ENCODE measurements at regions not wholly inside any gene's neighbourhood (a gene's known extent, or its start where the extent isn't known, plus 50 kb on each side); places are given as distances from the start of the nearest gene placed in this dataset.
"Not testable (repeated sequence)": the region's sequence is repeated elsewhere in the genome, so short reads cannot be mapped to it uniquely, and the experiment has no call there.

DNA sequence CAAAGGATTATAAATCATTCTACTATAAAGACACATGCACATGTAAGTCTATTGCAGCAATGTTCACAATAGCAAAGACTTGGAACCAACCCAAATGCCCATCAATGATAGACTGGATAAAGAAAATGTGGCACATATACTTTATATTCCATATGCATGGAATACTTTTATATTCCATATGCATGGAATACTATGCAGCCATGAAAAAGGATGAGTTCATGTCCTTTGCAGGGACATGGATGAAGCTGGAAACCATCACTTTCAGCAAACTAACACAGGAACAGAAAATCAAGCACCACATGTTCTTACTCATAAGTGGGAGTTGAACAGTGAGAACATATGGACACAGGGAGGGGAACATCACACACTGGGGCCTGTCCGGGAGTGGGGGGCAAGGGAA, 130.3 kb upstream of the RSPO3 start:
- not testable (repeated sequence) for H3K27me3 ChIP-seq (ENCODE audit: control insufficient read depth, insufficient read depth, low read length); H3K9me3 ChIP-seq (ENCODE audit: control insufficient read depth, low read depth, low read length); H3K4me1 ChIP-seq (ENCODE audit: control insufficient read depth, insufficient read depth, low read length); DNase-seq; H3K27ac ChIP-seq (ENCODE audit: low read length); H3K36me3 ChIP-seq (ENCODE audit: control insufficient read depth, insufficient read depth, low read length); H3K4me3 ChIP-seq (ENCODE audit: low read length)
- no CpG with 5 or more reads among the region's 1 CpG for WGBS (ENCODE audit: insufficient coverage, low lambda C conversion rate)

DNA sequence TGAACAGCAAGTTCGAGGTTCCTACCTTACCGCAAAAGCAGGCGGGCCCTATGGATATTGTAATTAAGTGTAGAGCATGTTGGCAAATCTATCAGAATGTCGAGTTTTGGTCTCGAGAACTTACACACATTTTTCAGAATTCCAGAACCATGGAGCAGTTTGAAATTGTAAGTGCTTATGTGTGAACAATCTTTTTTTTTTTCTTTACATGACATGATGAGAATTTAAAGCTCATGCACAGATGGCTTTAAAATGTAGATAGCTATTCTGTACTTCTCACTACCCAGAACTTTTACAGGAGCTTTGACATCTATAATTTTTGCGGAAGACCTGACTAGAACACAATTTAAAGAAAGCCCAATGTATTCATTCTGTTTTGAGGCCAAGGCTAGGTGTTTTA, 117.8 kb upstream of the RSPO3 start:
- Histone ChIP-seq H3K27me3 (ENCODE audit: control insufficient read depth, insufficient read depth, low read length) (no peaks in the 10 kb centered on the region), H3K36me3 (ENCODE audit: control insufficient read depth, insufficient read depth, low read length) (no peaks in the 10 kb centered on the region), H3K27ac (ENCODE audit: low read length) (no peak overlapping the region), H3K4me1 (ENCODE audit: control insufficient read depth, insufficient read depth, low read length) (no peaks in the 10 kb centered on the region), H3K9me3 (ENCODE audit: control insufficient read depth, low read depth, low read length) (no peaks in the 10 kb centered on the region), H3K4me3 (ENCODE audit: low read length) (no peak overlapping the region)
- 90% methylated on average over 2 of the region's 6 CpGs for WGBS (ENCODE audit: insufficient coverage, low lambda C conversion rate)
- DNase-seq: no peak

DNA sequence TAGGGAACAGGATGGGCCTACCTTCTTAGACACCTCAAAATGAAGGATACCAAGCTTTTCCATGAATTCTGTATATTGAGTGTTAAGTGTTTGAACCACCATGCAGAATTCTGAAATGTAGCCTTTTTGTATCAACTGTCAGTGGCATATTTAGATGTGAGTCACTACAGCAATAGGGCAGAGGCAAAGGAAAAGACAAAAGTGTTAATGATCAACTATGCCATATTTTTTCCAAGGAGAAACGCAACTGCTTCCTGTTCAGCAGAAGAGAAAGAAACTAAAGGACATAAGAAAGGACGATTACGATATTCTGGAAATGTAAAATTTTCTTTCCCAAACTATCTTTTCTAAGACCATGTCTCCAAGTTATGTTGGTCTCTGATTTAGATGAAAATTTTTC, 104.6 kb upstream of the RSPO3 start:
- no peaks in the 10 kb centered on the region for H3K27me3 ChIP-seq (ENCODE audit: control insufficient read depth, insufficient read depth, low read length)
- no peak overlapping the region for H3K4me3 ChIP-seq (ENCODE audit: low read length)
- 42% methylated on average over 3 of the region's 3 CpGs for WGBS (ENCODE audit: insufficient coverage, low lambda C conversion rate)
- no peaks in the 10 kb centered on the region for H3K36me3 ChIP-seq (ENCODE audit: control insufficient read depth, insufficient read depth, low read length)
- no peak for DNase-seq
- H3K27ac ChIP-seq (ENCODE audit: low read length): no peak overlapping the region
- no peaks in the 10 kb centered on the region for H3K4me1 ChIP-seq (ENCODE audit: control insufficient read depth, insufficient read depth, low read length)
- no peaks in the 10 kb centered on the region for H3K9me3 ChIP-seq (ENCODE audit: control insufficient read depth, low read depth, low read length)

DNA sequence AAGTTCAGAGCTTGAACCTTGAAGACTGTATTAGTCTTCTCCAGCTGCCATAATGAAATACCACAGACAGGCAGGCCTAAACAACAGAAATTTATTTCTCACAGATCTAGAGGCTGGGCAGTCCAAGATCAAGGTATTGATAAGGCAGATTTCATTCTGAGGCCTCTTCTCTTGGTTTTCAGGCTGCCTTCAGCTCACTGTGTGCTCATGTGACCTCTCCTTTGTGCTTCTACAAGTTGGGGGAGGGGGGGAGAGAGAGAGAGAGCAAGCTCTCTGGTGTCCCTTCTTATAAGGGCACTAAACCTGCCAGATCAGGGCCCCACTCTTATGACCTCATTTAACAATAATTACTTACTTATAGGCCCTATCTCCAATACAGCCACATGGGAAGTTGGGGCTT, 102.6 kb upstream of the RSPO3 start:
- DNase-seq: no peak
- Histone ChIP-seq H3K27ac (ENCODE audit: low read length) (no peak overlapping the region), H3K4me3 (ENCODE audit: low read length) (no peak overlapping the region), H3K9me3 (ENCODE audit: control insufficient read depth, low read depth, low read length) (no peaks in the 10 kb centered on the region), H3K27me3 (ENCODE audit: control insufficient read depth, insufficient read depth, low read length) (no peaks in the 10 kb centered on the region), H3K36me3 (ENCODE audit: control insufficient read depth, insufficient read depth, low read length) (no peaks in the 10 kb centered on the region), H3K4me1 (ENCODE audit: control insufficient read depth, insufficient read depth, low read length) (no peaks in the 10 kb centered on the region)

DNA sequence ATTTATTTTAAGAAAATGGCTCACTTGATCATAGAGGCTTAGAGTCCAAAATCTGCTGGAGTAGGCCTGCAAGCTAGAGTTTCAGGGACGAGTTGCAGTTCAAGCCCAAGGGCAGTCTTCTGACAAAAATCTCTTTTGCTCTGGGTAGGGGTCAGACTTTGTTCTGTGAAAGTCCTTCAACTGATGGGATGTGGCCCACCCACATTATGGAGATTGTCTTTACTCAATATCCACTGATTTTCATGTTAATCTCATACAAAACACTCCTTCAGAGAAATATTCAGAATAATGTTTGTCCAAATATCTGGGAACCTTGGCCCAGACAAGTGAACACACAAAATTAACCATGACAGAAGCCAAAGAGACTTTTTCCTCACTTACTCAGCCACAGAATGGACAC, 98.6 kb upstream of the RSPO3 start:
- WGBS (ENCODE audit: insufficient coverage, low lambda C conversion rate): 100% methylated on average over 1 of the region's 1 CpG
- Histone ChIP-seq H3K4me3 (ENCODE audit: low read length) (no peak overlapping the region), H3K9me3 (ENCODE audit: control insufficient read depth, low read depth, low read length) (no peaks in the 10 kb centered on the region), H3K27ac (ENCODE audit: low read length) (no peak overlapping the region), H3K4me1 (ENCODE audit: control insufficient read depth, insufficient read depth, low read length) (peaks cover 2% of the 10 kb centered on the region), H3K36me3 (ENCODE audit: control insufficient read depth, insufficient read depth, low read length) (no peaks in the 10 kb centered on the region), H3K27me3 (ENCODE audit: control insufficient read depth, insufficient read depth, low read length) (no peaks in the 10 kb centered on the region)
- DNase-seq: no peak

DNA sequence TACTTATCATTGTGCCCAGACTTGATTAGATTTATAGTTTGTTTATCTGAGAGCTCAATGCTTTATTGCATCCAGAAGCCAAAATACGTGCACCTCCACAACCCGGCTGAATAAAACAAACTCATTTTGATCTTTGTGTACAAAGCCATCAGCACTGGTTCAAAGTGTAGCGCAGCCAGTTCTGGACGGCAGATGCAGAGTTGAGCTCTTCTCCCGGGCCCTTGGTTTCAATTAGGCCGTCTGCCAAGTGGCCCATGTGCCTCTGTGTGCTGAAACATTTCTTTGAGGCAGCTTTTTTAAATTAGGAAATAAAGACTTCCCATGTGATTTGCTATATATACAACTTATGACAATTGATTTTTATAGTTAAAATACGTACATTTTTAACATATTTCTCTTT, 96.2 kb upstream of the RSPO3 start:
- no peak overlapping the region for H3K27ac ChIP-seq (ENCODE audit: low read length)
- WGBS (ENCODE audit: insufficient coverage, low lambda C conversion rate): 43% methylated on average over 1 of the region's 7 CpGs
- no peaks in the 10 kb centered on the region for H3K36me3 ChIP-seq (ENCODE audit: control insufficient read depth, insufficient read depth, low read length)
- H3K4me3 ChIP-seq (ENCODE audit: low read length): no peak overlapping the region
- H3K9me3 ChIP-seq (ENCODE audit: control insufficient read depth, low read depth, low read length): no peaks in the 10 kb centered on the region
- DNase-seq: peak in 1 of 2 donors; percentile 4
- H3K27me3 ChIP-seq (ENCODE audit: control insufficient read depth, insufficient read depth, low read length): no peaks in the 10 kb centered on the region
- peaks cover 2% of the 10 kb centered on the region for H3K4me1 ChIP-seq (ENCODE audit: control insufficient read depth, insufficient read depth, low read length)

DNA sequence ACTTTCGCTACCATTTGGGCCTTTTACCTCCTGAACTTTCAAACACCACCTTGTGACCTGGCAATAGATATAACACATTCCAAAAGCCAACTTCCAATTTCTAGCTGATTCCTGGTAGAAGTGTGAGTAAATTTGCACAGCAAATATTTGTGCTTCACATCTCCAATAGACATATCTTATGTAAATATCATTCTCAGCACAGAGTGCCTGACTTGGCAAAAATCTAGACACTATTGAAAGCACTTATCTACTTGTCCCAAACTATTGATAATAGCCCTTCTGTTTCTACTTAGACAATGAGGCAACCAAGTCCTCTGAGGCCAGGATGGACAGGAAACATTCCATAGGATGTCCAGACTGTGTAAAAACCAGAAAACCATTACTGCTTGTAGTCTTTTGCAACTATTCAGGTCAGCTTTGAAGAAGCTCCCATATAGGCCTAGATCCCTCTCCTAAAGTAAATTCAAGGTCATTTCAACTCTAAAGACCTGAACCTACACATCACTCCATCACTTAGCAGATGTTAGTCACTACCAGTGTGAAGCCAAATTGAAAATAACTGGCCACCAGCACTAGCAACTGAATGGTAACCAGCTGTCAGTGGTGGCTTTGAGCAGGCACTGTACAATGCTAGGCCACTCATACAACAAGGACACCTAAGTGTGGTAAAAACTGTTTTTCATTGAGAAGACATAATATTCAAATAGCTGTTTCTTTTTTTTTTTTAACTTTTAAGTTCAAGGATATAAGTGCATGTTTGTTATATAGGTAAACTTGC, 95.3 kb upstream of the RSPO3 start:
- H3K4me3 ChIP-seq (ENCODE audit: low read length): no peak overlapping the region
- 57% methylated on average over 1 of the region's 1 CpG for WGBS (ENCODE audit: insufficient coverage, low lambda C conversion rate)

DNA sequence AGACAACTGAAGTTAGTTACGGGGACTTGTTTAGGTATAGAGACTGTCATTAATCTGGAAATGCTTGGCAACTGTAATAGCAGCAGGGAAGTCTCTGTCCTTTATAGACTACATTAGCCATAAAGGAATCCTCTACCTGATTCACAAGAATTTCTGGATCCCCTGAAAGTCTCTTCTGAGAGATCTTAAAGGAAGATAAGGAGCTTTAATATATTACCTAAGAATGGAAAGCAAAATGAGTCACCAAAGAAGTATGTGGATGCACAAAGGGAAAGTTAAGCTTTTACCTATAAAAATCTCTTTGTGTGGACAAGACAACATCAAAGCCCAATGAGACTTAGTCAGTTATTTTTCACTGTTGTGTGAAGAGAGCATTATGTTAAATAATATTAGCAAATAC, 92.2 kb upstream of the RSPO3 start:
- no peaks in the 10 kb centered on the region for H3K9me3 ChIP-seq (ENCODE audit: control insufficient read depth, low read depth, low read length)
- no peaks in the 10 kb centered on the region for H3K36me3 ChIP-seq (ENCODE audit: control insufficient read depth, insufficient read depth, low read length)
- no peak overlapping the region for H3K27ac ChIP-seq (ENCODE audit: low read length)
- no CpG with 5 or more reads among the region's 1 CpG for WGBS (ENCODE audit: insufficient coverage, low lambda C conversion rate)
- H3K4me1 ChIP-seq (ENCODE audit: control insufficient read depth, insufficient read depth, low read length): peaks cover 2% of the 10 kb centered on the region
- no peak overlapping the region for H3K4me3 ChIP-seq (ENCODE audit: low read length)
- no peaks in the 10 kb centered on the region for H3K27me3 ChIP-seq (ENCODE audit: control insufficient read depth, insufficient read depth, low read length)
- no peak for DNase-seq

More for the DNA sequence above, 95.3 kb upstream of the RSPO3 start:
- no peaks in the 10 kb centered on the region for H3K27me3 ChIP-seq (ENCODE audit: control insufficient read depth, insufficient read depth, low read length)
- H3K9me3 ChIP-seq (ENCODE audit: control insufficient read depth, low read depth, low read length): no peaks in the 10 kb centered on the region
- H3K27ac ChIP-seq (ENCODE audit: low read length): no peak overlapping the region
- peaks cover 2% of the 10 kb centered on the region for H3K4me1 ChIP-seq (ENCODE audit: control insufficient read depth, insufficient read depth, low read length)
- no peak for DNase-seq
- no peaks in the 10 kb centered on the region for H3K36me3 ChIP-seq (ENCODE audit: control insufficient read depth, insufficient read depth, low read length)

DNA sequence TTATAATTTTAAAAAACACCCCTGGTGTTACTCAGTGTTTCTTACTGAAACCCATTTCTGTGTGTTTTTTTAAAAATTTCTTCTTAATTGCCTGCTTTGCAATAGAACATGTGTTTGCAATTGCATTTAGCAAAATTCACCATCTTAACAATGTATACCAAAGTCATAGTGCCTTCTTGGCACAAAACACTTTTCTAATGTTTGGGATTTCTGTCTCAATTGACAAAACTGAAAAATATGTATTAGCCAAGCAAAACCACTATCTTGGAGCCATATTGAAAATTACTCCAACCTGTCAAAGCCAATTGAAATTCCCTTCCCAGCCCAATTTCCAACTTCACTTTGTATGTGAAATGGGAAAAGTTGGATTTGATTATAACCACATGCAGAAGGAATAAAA, 88.4 kb upstream of the RSPO3 start:
- DNase-seq: no peak
- no peaks in the 10 kb centered on the region for H3K9me3 ChIP-seq (ENCODE audit: control insufficient read depth, low read depth, low read length)
- H3K36me3 ChIP-seq (ENCODE audit: control insufficient read depth, insufficient read depth, low read length): no peaks in the 10 kb centered on the region
- no peak overlapping the region for H3K27ac ChIP-seq (ENCODE audit: low read length)
- H3K4me3 ChIP-seq (ENCODE audit: low read length): no peak overlapping the region
- no peaks in the 10 kb centered on the region for H3K27me3 ChIP-seq (ENCODE audit: control insufficient read depth, insufficient read depth, low read length)
- H3K4me1 ChIP-seq (ENCODE audit: control insufficient read depth, insufficient read depth, low read length): no peaks in the 10 kb centered on the region

DNA sequence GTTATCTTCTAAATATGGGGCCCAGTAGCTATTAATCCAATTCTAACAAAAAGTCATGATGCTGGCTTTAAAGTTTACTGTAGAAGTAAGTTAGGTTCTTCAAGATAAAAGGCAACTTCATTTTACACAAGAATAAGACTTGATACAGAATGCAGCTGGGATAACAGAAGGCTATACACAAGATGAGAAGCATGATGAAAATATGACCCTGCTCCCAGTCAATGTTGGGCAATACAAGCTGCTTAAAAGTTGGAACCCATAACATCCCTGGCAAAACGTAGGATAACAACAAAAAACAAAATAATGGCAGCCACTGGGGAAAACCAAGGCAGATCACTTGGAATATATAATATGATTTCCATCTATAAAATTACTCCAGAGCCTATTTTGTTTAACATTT, 87.6 kb upstream of the RSPO3 start:
- WGBS (ENCODE audit: insufficient coverage, low lambda C conversion rate): no CpG with 5 or more reads among the region's 1 CpG
- no peaks in the 10 kb centered on the region for H3K9me3 ChIP-seq (ENCODE audit: control insufficient read depth, low read depth, low read length)

DNA sequence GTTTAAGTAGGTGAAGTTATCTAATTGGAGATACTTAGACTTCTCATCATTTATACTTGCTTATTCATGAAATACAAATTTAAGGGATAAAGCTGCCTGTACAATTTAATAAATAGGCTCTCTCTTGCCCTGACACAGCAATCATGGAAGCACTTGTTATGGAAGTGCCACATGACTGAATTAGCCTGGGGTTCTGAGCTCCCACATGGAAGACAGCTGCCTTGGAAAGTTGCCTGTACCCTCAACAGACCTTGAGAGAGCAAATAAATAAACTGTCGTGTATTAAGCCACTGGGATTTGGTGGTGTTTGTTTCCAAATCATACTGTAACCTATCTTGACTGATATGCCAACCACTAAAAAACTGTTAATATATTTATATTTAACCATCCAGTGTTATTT, 87.0 kb upstream of the RSPO3 start:
- no CpG with 5 or more reads among the region's 1 CpG for WGBS (ENCODE audit: insufficient coverage, low lambda C conversion rate)
- no peaks in the 10 kb centered on the region for H3K27me3 ChIP-seq (ENCODE audit: control insufficient read depth, insufficient read depth, low read length)
- no peak for DNase-seq
- H3K27ac ChIP-seq (ENCODE audit: low read length): no peak overlapping the region
- no peaks in the 10 kb centered on the region for H3K9me3 ChIP-seq (ENCODE audit: control insufficient read depth, low read depth, low read length)
- H3K4me3 ChIP-seq (ENCODE audit: low read length): no peak overlapping the region
- no peaks in the 10 kb centered on the region for H3K4me1 ChIP-seq (ENCODE audit: control insufficient read depth, insufficient read depth, low read length)
- no peaks in the 10 kb centered on the region for H3K36me3 ChIP-seq (ENCODE audit: control insufficient read depth, insufficient read depth, low read length)

More for the DNA sequence above, 87.6 kb upstream of the RSPO3 start:
- Histone ChIP-seq H3K27me3 (ENCODE audit: control insufficient read depth, insufficient read depth, low read length) (no peaks in the 10 kb centered on the region), H3K27ac (ENCODE audit: low read length) (no peak overlapping the region), H3K36me3 (ENCODE audit: control insufficient read depth, insufficient read depth, low read length) (no peaks in the 10 kb centered on the region), H3K4me1 (ENCODE audit: control insufficient read depth, insufficient read depth, low read length) (no peaks in the 10 kb centered on the region), H3K4me3 (ENCODE audit: low read length) (no peak overlapping the region)
- DNase-seq: no peak

Measured in large intestine (tissue), 3 donors.